CD4-positive, alpha-beta T cell treated with Interleukin-12 subunit alpha and Interleukin-12 subunit beta, for 1 hour (primary cell): ENCODE measurements at regions not wholly inside any gene's neighbourhood (a gene's known extent, or its start where the extent isn't known, plus 50 kb on each side); places are given as distances from the start of the nearest gene placed in this dataset.
A peak's percentile ranks its signal among the peaks of the same experiment; 100 is the strongest.
"Not testable (repeated sequence)": the region's sequence is repeated elsewhere in the genome, so short reads cannot be mapped to it uniquely, and the experiment has no call there.

Source experiments
- DNase-seq: peaks from one replicate; pipeline ENCODE4 v3.0.0-alpha.2; 2020

DNA sequence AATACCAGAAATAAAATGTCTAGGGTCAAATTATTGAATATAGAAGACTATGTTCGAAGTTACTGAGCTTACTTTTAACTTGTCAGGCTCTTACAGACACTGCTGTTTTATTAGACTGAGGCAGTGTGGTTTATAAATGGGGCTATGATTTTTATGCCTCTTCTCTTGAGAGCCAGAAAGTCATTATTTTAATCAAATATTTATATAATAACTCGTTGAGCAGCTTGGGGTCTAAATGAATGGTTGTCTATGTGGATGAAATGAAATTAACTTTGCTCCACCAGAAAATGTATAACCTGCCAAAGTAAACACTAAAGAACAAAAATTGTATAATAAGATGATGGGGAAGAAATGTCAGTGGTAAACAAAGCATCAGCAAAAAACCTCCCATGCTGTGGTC, 175.6 kb upstream of the THSD7A start:
- DNase-seq, result no peak

DNA sequence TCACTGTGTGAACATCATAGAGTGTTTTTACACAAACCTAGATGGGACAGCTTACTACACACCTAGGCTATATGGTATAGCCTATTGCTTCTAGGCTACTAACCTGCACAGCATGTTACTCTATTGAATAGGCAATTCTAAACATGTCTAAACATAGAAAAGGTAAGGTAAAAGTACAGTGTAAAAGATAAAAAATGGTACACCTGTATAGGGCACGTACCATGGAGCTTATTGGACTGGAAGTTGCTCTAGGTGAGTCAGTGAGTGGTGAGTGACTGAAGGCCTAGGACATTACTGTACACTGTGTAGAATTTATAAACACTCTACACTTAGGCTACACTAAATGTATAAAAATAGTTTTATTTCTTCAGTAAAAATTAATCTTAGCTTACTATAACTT, 182.0 kb upstream of the THSD7A start:
- DNase-seq, result no peak

DNA sequence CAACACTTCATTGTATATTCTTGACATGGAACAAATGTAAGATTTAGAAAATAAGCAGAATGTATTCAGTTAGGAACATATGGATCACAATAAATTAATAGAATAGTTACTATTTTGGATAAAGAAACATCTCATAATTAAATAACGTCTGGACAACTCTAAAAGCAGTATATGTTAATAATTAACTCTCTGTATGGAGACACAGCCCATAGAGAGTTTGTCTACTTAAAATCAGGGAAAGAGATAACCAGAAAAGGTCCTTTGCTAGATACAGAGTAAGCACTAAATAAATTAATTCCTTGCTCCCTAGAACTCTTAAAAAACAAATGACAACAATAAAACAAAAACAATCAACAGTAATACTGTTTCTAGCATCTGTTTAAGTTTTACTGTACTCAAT, 184.4 kb upstream of the THSD7A start:
- no peak for DNase-seq

DNA sequence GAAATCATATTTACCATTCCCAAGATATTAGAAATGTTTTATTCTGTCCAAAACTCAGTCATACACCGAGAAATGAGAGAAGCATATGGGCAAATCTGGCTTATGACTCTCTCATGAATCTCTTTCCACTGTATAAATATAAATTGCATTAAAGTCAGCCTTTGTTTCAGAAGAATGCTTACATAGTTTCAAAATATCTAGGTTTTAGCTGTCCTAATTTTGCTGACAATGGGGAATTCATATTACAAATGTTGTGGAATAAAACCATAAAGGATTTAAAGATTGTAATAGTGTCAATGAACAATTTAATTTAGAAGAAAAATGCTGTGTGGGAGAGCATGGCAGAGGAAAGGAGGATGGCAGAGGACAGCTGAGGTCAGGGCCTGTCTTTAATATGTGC, 185.0 kb upstream of the THSD7A start:
- DNase-seq, result no peak

DNA sequence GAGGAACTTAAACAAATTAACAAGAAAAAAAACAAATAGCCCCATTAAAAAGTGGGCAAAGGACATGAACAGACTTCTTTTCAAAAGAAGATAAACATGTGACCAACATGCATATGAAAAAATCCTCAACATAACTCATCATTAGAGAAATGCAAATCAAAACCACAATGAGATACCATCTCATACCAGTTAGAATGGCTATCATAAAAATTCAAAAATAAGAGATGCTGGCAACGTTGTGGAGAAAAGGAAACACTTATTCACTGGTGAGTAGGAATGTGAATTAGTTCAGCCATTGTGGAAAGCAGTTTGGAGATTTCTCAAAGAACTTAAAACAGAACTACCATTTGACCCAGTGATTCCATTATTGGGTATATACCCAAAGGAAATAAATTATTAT, 189.1 kb upstream of the TMEM106B start:
- not testable (repeated sequence) for DNase-seq

DNA sequence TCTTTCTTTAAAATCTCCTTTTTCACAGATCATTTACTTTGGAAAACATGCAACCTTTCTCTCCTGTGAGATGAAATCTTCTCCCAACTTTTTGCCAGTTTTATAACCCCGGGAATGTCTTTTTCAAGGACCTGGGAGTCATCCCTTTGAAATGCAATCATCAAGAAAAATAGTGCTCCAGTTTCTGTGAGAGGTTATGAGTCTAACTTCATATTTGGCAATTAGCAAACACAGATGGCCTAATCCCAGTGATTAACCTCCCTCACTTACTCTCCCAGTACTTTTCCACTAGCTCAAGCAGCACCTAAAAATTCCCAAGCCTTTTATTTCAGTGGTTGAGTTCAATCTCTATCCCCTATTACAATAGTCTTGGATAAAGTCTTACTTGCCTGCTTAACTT, 185.8 kb upstream of the TMEM106B start:
- no peak for DNase-seq

DNA sequence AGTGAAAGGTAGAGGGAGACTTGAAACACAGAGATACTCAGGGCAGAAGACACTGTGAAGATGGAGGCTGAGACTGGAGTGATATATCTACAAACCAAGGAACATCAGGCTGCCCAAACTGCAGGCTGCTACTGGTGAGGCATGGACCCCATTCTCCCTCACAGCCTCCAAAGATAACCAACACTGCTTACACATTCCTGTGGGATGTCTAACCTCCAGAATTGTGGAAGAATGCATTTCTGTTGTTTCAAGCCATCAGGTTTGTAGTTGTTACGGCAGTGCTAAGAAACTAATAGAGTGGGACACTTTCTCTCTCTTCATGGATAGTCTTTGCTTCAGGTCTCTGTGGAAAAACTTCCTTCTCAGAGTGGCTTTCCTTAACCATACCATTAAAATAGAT, 182.6 kb upstream of the TMEM106B start:
- no peak for DNase-seq

DNA sequence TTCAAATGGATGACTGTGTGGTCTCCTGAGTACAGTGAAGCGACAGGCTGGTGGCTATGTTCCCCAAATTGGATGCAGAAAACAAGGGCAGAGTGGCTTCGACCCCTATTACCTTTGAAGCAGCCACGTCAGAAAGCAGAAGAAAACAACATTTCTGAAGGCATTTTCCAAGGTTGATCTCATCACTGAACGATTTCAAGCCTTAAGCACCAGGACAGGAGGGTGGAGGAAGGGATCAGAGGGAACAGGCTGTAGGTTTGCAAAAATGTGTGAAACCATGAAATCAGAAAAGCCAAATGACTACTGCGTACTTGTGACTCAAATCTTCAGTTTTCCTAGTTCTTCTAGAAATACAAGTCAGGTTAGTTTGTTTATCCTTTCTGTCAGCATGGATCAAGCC, 181.0 kb upstream of the TMEM106B start:
- DNase-seq, result no peak

DNA sequence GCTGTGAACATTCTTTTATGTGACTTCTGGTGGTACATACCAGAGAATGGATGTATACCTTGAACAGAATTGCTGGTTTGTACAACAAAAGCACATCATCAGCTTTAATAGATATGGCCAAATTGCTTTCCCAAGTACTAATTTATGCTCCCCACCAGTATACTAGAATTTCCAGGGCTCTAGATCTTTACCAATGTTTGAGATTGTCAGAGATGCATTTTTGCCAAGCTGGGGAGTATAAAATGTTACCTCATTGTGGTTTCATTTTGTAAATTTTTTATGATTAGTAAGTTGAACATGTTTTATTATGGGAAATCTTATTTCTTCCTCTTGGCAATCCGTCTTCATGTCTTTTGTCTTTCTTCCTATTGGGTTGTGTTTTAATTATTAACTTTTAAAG, 179.9 kb upstream of the TMEM106B start:
- DNase-seq, result no peak

DNA sequence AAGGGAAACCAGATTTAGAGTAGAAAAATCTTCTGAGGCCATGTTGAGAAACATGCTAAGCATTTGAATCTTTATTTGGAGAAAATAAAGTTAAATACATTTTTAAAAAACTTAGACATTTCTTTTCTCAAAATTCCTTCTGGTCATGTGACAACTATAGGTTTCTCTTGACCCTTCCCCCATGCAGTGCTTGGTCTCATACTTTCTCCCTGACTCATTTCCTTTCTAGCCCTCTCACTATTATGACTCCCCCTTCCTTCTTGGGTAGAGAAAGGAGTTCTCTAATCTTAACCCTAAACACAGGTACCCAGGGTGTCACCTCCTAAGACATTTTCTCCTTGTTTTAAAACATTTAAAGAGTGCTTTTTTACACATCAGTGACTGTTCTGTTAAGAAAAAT, 179.5 kb upstream of the TMEM106B start:
- no peak for DNase-seq

DNA sequence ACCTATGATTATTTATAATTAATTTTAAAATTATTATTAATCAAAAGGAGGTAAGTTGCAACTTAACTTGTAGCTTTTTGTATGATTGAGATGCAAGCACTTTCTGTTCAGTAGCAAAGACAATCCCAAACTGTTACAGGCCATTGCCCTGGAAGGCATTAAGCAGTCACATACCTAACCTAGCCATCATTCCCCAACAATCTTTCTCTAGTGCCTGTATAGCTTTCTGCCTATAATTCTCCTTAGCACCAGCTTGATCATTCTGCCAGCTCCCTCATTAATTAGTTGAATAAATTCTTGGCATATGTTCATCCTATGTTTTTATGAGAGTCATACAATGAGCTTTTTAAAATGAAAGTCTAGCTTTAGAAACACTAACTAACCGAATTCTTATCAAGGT, 178.9 kb upstream of the TMEM106B start:
- DNase-seq, result no peak

DNA sequence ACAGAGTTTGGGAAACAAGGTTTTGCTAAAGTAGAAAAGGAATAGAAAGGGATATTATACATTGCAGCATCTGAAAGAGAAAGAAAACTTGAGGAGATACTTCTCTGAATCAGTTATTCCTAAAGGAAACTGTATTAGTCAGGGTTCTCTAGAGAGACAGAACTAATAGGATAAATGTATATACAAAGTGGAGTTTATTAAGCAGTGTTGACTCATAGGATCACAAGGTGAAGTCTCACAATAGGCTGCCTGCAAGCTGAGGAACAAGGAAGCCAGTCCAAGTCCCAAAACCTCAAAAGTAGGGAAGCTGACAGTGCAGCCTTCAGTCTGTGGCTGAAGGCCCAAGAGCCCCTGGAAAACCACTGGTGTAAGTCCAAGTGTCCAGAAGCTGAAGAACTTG, 167.6 kb upstream of the TMEM106B start:
- not testable (repeated sequence) for DNase-seq

DNA sequence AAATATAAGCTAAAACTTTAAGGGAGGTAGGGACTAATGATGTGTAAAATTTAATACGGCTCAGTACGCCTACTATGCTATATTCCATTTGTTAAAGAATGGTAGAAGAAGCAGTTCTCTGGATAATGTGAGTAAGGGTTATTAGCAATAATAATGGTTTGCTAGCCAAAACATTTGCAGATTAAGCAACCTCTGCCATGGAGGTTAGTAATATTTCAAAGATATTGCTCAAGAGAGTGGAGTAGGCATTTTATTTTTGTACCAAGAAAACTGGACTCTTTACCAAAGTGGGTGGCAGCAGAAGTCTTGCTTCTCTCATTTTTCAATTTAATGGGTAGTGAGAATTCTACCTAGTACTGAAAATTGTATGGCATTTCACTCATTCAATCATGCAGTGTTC, 158.9 kb upstream of the TMEM106B start:
- DNase-seq, result no peak

DNA sequence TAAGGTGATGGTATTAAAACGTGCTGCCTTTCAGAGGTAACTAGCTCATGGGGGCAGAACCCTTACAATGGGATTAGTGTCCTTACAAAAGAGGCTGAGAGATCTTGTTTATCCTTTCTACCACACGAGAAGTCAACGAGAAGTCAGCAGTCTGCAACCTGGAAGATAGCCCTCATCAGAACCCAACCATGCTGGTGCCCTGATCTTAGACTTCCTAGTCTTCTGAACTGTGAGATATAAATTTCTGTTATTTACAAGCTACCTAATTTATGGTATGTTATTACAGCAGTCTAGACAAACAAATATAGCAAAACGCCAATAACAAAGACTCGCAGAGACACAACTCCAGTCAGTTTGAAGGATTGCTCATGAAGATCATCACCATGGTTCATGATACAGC, 157.5 kb upstream of the TMEM106B start:
- no peak for DNase-seq

DNA sequence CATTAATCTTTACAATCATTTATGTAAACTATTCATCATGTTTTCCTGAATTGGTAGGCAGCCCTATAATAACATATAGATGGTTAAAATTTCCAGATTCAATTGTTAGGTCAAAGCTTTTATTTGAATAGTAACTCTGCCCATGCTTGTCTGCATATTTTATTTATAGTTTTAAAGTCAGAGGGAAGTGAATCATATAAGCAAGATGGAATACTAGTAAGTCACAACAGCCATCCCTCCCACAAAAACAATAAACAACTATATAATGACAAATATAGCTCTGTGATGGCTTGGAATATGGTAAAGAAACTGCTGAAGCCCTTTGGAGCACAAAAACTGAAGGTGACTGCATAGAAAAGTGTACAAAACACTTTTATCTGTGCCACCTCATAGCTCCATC, 156.3 kb upstream of the TMEM106B start:
- no peak for DNase-seq

DNA sequence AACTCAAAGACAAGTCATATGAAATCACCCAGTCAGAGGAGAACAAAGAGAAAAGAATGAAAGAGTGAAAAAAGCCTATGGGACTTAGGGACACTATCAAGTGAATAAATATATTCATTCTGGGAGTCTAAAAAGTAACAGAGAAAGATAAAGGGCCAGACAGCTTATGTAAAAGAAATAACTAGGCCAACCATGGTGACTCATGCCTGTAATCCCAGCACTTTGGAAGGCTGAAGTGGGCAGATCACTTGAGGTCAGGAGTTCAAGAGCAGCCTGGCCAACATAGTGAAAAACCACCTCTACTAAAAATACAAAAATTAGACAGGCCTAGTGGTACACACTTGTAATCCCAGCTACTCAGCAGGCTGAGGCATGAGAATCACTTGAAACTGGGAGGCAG, 154.7 kb upstream of the TMEM106B start:
- no peak for DNase-seq

DNA sequence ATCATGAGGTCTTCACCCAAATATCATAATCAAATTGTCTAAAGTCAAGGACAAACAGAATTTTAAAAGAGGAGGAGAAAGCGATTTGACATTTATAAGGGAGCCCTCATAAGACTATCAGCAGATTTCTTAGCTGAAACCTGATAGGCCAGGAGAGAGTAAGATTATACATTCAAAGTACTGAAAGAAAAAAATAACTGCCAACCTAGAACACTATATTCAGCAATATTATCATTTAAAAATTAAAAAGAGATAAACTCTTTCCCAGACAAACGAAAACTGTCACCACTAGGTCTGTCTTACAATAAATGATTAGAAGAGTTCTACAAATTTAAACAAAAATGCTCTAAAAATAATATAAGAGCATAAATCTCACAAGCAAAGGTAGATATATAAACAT, 154.1 kb upstream of the TMEM106B start:
- no peak for DNase-seq

DNA sequence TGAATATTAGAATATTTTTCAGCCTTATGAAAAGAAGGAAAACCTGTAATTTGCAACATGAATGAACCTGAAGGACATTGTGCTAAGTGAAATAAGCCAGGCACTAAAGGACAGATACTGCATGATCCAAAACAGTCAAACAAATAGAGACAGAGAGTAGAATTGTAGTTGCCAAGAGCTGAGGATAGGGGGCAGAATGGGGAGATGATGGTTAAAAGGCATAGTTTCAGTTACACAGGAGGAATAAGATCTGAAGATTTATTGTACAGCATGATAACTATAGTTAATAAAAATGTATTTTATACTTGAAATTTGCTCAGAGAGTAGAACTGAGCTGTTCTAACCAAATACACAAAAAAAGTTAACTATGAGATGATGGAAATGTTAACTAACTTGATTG, 149.0 kb upstream of the TMEM106B start:
- no peak for DNase-seq

DNA sequence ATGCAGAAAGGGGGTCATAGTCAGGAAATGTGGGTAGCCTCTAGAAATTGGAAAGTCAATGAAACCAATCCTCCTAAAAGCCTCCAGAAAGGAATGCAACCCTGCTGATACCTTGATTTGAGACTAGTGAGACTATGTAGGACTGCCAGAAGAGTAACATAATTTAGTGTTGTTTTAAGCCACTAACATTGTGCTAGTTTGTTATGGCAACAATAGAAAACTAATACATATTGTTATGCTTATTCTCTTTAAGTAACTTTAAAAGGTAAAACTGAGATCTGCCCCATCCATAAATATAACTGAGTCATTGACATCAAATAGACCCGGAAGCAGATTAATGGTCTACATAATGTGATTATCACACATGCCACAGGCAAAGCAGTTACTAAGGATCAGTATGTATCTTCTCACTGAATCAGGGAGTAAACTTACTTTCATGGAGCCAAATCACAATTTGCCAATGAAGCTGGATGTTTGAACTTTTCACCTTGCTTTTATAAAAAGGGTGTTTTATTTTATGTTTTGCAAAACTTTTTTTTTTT, 146.4 kb upstream of the TMEM106B start:
- no peak for DNase-seq

DNA sequence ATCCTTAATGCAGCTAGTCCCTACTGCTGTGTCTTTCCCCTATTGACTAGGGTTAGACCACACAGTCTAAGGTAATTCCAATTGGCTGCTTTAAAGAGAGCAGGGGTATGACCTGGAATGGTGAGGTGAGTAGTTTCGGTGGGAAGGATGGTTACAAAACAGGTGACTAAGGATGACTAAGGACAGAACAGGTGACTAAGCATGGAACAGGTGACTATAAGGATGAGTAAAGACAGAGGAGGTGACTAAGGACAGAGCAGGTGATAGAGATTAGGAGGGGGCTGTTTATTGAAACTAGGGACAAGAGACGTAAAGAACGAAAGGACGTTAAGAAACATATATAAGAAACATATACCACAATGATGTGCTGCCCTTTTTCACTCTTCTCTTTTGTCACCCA, 145.1 kb upstream of the TMEM106B start:
- DNase-seq, result no peak

DNA sequence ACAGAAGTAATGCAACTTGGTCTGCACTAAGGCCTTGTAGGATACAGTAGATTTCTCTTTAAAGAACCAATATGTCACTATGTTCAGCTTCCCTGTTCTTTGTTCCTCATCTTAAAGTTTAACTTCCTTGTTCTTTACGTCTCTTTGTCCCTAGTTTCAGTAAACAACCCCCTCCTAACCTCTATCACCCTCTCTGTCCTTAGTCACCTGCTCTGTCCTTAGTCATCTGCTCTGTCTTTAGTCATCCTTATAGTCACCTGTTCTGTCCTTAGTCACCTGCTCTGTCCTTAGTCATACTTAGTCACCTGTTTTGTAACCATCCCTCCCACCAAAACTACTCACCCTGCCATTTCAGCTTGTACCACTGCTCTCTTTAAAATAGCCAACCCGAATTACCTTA, 144.6 kb upstream of the TMEM106B start:
- no peak for DNase-seq

DNA sequence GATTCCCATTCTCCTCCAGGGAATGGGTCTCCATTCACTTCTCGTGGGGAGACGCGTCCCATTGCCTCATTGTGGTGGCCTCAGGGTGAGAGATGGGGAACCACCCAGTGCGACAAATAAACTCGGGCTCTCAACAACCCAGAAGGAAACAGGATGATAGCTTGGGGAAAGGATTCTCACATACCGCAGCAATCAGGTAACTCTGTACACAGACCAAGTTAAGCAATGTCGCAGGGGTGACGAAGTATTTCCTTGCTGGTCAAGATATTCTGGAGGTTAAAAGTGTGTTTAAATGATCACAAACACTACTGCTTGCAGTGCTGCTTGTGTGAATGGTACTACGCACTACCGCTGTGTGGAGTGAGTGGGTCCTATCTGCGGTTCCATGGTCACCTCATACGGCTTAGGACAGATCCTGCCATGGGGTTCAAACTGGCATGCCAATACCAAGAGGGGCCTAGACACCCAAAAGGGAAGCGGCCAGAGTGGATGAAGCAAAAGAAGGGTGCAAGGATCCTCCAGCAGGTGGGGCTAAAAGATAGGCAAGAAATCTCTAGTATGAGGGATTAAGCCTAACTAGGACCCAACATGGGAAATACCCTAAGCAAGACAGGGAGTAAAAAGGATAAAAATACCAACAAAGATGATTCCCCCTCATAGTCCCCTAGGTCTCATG, 143.8 kb upstream of the TMEM106B start:
- DNase-seq, result peak; percentile 75

DNA sequence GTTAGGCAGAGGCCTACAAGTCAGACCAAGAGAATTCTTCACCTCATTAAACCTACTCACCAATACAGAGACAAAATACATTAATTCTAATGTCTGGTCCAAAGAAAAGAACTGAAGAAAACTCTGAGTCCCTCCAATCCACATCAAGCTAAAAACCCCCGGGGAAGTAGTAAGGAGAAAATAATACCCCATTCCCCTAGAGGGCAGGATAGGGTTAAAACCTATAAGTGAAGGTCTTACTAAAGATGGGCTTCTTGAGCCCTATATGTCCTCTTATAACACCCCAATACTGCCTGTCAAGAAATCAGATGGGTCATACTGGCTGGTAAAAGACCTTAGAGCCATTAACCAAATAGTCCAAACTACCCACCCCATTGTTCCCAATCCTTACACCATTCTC, 141.3 kb upstream of the TMEM106B start:
- DNase-seq, result no peak

DNA sequence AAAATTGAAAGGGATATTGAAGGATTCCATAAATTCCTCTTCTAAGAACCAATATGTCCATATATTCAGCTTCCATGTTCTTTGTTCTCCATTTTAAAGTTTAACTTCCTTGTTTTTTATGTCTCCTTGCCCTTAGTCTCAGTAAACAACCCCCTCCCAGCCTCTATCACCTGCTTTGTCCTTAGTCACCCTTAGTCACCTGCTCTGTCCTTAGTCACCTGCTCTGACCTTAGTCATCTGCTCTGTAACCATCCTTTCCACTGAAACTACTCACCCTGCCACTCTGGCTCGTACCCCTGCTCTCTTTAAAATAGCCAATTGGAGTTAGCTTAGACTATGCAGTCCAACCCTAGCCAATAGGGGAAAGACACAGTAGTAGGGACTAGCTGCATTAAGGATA, 136.2 kb upstream of the TMEM106B start:
- no peak for DNase-seq

DNA sequence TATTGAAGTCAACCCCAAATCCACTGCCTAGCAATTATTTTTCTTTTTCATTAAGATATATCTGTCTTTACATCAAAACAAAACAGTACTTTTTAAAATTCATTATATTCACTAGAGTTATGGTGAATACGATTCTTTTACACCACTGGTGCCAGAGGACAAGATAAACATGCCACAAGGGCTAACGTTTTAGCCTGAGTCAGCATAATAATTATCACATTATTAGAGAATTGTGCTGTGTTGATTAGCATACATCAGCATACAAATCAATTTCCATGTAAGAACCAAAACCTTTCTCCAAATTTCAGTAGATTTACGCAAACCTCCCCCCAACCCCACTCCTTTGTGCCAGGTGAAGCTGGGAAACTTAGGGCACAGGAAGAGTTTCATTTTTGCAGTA, 131.1 kb upstream of the TMEM106B start:
- no peak for DNase-seq

DNA sequence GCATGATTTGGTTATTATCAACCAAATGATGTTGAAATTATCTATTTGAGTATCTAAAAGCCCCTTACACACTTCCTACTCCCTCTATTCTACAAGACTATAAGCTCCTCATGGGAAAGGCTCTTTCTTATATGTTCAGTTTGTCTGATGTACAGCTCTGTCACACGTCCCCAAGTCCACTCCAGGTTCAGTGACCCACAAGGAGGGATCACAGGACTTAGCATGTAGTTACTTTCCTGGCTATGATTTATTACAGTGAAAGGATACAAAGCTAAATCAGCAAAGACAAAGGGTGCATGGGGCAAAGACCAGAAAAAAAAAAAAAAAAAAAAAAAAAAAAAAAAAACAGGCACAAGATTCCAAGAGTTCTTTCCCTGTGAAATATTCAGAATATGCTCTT, 125.6 kb upstream of the TMEM106B start:
- no peak for DNase-seq
